Neuronal stem cell (in vitro differentiated cells): ENCODE measurements at regions not wholly inside any gene's neighbourhood (a gene's known extent, or its start where the extent isn't known, plus 50 kb on each side); places are given as distances from the start of the nearest gene placed in this dataset.

Experiments
- DNase-seq: peaks from one replicate; pipeline ENCODE4 v3.0.0-alpha.2; 2013; ENCODE audit warnings: low spot score
- H2AFZ ChIP-seq: one replicate; pipeline ENCODE4 v1.6.1; 2013; ENCODE audit warnings: mild to moderate bottlenecking, low read length, inconsistent platforms
- H2AK5ac ChIP-seq: 2 replicates; pipeline ENCODE4 v1.6.1; 2013; ENCODE audit warnings: low read depth, mild to moderate bottlenecking, inconsistent platforms, low read length, moderate library complexity, mixed read lengths
- H2BK120ac ChIP-seq: 2 replicates; pipeline ENCODE4 v1.6.1; 2013; ENCODE audit warnings: low read depth, mild to moderate bottlenecking, inconsistent platforms, low read length, moderate library complexity, mixed read lengths
- H2BK12ac ChIP-seq: one replicate; pipeline ENCODE4 v1.6.1; 2013; ENCODE audit warnings: low read length, inconsistent platforms
- H2BK15ac ChIP-seq: 2 replicates; pipeline ENCODE4 v1.6.1; 2013; ENCODE audit warnings: mild to moderate bottlenecking, low read length, inconsistent platforms, mixed read lengths
- H2BK5ac ChIP-seq: one replicate; pipeline ENCODE4 v1.6.1; 2013; ENCODE audit warnings: inconsistent platforms, mild to moderate bottlenecking, low read length, moderate library complexity
- H3K14ac ChIP-seq: one replicate; pipeline ENCODE4 v1.6.1; 2013; ENCODE audit warnings: low read length, inconsistent platforms
- H3K18ac ChIP-seq: 2 replicates; pipeline ENCODE4 v1.6.1; 2013; ENCODE audit warnings: low read length, inconsistent platforms
- H3K23ac ChIP-seq: 2 replicates; pipeline ENCODE4 v1.6.1; 2013; ENCODE audit warnings: low read depth, mild to moderate bottlenecking, mixed read lengths, low read length, inconsistent platforms; ENCODE audit not compliant: poor library complexity
- H3K27ac ChIP-seq: replicated peaks from 3 replicates; pipeline ENCODE4 v1.5.1; 2013; ENCODE audit warnings: low read length, inconsistent platforms
- H3K27me3 ChIP-seq, 3 experiments: 2 replicates each; pipeline ENCODE4 v1.6.1; 2013; ENCODE audit warnings: low read length in 3 of 3, mild to moderate bottlenecking in 2 of 3, inconsistent platforms in 1 of 3, low read depth in 1 of 3, mixed read lengths in 1 of 3, moderate library complexity in 1 of 3; ENCODE audit not compliant: control insufficient read depth in 3 of 3, insufficient read depth in 3 of 3
- H3K36me3 ChIP-seq, 2 donors: replicated peaks in 1 of 2; 2 replicates each; pipeline ENCODE4 v1.6.1; 2013; ENCODE audit warnings: low read length in 2 of 2; ENCODE audit not compliant: control insufficient read depth in 2 of 2, insufficient read depth in 2 of 2
- H3K4ac ChIP-seq: 2 replicates; pipeline ENCODE4 v1.6.1; 2013; ENCODE audit warnings: inconsistent platforms, mild to moderate bottlenecking, low read length, moderate library complexity
- H3K4me1 ChIP-seq, 2 donors: 1 replicate in 1 of 2; 2 replicates in 1 of 2; pipeline ENCODE4 v1.6.1; 2013; ENCODE audit warnings: low read length in 2 of 2, low read depth in 1 of 2; ENCODE audit not compliant: control insufficient read depth in 2 of 2, insufficient read depth in 1 of 2
- H3K4me2 ChIP-seq: one replicate; pipeline ENCODE4 v1.6.1; 2013; ENCODE audit warnings: mild to moderate bottlenecking, low read length, inconsistent platforms; ENCODE audit not compliant: insufficient read depth, poor library complexity, severe bottlenecking
- H3K4me3 ChIP-seq, 2 donors: 2 replicates each; pipeline ENCODE4 v1.5.1; 2013; ENCODE audit warnings: low read length in 2 of 2, mild to moderate bottlenecking in 2 of 2, inconsistent platforms in 1 of 2, moderate library complexity in 1 of 2
- H3K79me1 ChIP-seq: one replicate; pipeline ENCODE4 v1.6.1; 2013; ENCODE audit warnings: low read depth, mild to moderate bottlenecking, inconsistent platforms, low read length, moderate library complexity
- H3K9ac ChIP-seq: one replicate; pipeline ENCODE4 v1.6.1; 2013; ENCODE audit warnings: mild to moderate bottlenecking, low read depth, low read length, inconsistent platforms; ENCODE audit not compliant: poor library complexity
- H3K9me3 ChIP-seq, 2 donors: replicated peaks in 1 of 2; 2 replicates each; pipeline versions ENCODE3 to v1.6.1; 2013; ENCODE audit warnings: low read length in 2 of 2, mild to moderate bottlenecking in 2 of 2, inconsistent platforms in 1 of 2, low read depth in 1 of 2, mixed read lengths in 1 of 2, moderate library complexity in 1 of 2; ENCODE audit not compliant: control insufficient read depth in 2 of 2, insufficient read depth in 1 of 2
- H4K8ac ChIP-seq: one replicate; pipeline ENCODE4 v1.6.1; 2013; ENCODE audit warnings: low read depth, mild to moderate bottlenecking, inconsistent platforms, low read length, moderate library complexity
- H4K91ac ChIP-seq: one replicate; pipeline ENCODE4 v1.6.1; 2013; ENCODE audit warnings: low read length, low read depth, mild to moderate bottlenecking, inconsistent platforms; ENCODE audit not compliant: poor library complexity
- WGBS, 2 donors: extraction: QIAGEN DNeasy Blood & Tissue Kit; methylation state at CpG; one replicate each; pipeline ENCODE4 v1.1.7; 2013; ENCODE audit warnings: missing lambda C conversion rate in 2 of 2, mixed read lengths in 1 of 2; ENCODE audit not compliant: insufficient read length in 2 of 2, insufficient replicate concordance in 1 of 2; ENCODE audit errors: extremely low coverage in 2 of 2; 5-methylcytosine and 5-hydroxymethylcytosine counted together

GRCh38 chr6:86537292-86537861 is 400.0 kb upstream of the HTR1E start:
- Histone ChIP-seq H3K4me3 (no peak overlapping the region), H3K18ac (no peak overlapping the region), H2AK5ac (no peak overlapping the region), H3K9me3 (no peaks in the 10 kb centered on the region), H3K4ac (no peak overlapping the region), H3K27ac (no peak overlapping the region), H2BK15ac (no peak overlapping the region), H3K23ac (no peak overlapping the region), H3K79me1 (no peaks in the 10 kb centered on the region), H3K27me3 (no peaks in the 10 kb centered on the region), H2BK5ac (no peak overlapping the region), H3K36me3 (no peaks in the 10 kb centered on the region), H2BK12ac (no peak overlapping the region), H4K91ac (no peak overlapping the region), H3K9ac (no peak overlapping the region), H2AFZ (no peak overlapping the region), H3K4me2 (no peak overlapping the region), H3K14ac (no peak overlapping the region), H2BK120ac (no peak overlapping the region), H3K4me1 (no peaks in the 10 kb centered on the region), H4K8ac (no peak overlapping the region)
- no CpG with 5 or more reads among the region's 2 CpGs for WGBS, 2 donors
- no peak for DNase-seq

DNA sequence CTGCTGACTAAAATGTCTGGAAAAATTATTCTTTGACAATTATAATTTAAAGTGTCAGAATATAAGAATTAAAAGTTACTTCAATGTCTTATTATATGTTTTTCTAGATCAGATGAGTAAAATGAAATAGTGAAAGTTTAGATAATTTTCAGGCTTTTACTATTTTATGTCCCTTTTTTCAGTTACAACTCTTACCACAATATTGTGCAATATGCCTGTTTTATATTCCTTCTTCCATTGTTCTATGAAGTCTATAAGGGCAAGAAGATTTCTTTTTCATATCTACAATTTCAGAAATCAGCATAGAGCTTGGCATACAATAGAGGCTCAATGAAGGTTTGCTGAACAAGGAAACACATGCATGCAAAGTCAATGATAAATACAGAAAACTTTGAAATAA is 401.2 kb upstream of the HTR1E start:
- H3K36me3 ChIP-seq: no peaks in the 10 kb centered on the region
- H2BK12ac ChIP-seq: no peak overlapping the region
- no peak overlapping the region for H3K14ac ChIP-seq
- DNase-seq: no peak
- H3K4ac ChIP-seq: no peak overlapping the region
- H2BK5ac ChIP-seq: no peak overlapping the region
- no peak overlapping the region for H2AFZ ChIP-seq
- H3K27ac ChIP-seq: no peak overlapping the region
- no peaks in the 10 kb centered on the region for H3K27me3 ChIP-seq
- H3K9ac ChIP-seq: no peak overlapping the region
- H3K4me3 ChIP-seq: no peak overlapping the region
- H3K23ac ChIP-seq: no peak overlapping the region
- no peak overlapping the region for H3K4me2 ChIP-seq
- no peaks in the 10 kb centered on the region for H3K4me1 ChIP-seq
- no peaks in the 10 kb centered on the region for H3K9me3 ChIP-seq
- H2BK15ac ChIP-seq: no peak overlapping the region
- no peak overlapping the region for H4K91ac ChIP-seq
- no peak overlapping the region for H2BK120ac ChIP-seq
- H2AK5ac ChIP-seq: no peak overlapping the region
- no peak overlapping the region for H3K18ac ChIP-seq
- no peaks in the 10 kb centered on the region for H3K79me1 ChIP-seq
- H4K8ac ChIP-seq: no peak overlapping the region

DNA sequence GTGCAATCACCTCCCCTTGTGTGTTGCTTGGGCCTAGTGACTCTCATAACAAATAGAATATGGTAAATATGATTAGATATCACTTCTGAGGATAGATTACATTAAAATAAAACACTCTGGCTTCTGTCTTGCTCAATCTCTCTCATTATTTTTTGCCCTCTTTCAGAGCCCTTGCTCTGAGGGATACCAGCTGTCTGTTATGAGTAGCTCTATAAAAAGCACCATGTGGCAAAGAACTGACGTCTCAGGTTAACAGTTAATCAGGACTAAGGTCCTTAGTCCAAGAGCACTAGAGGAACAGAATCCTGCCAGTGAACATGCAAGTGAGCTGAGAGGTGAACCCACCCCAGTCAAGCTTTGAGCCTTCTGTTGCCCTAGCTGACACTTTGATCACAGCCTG is 402.2 kb upstream of the HTR1E start:
- no peak overlapping the region for H3K23ac ChIP-seq
- H3K18ac ChIP-seq: no peak overlapping the region
- H4K91ac ChIP-seq: no peak overlapping the region
- H2AFZ ChIP-seq: no peak overlapping the region
- no peak overlapping the region for H3K4me3 ChIP-seq
- no peak overlapping the region for H2BK15ac ChIP-seq
- H2BK12ac ChIP-seq: no peak overlapping the region
- no peaks in the 10 kb centered on the region for H3K79me1 ChIP-seq
- H3K4me1 ChIP-seq: no peaks in the 10 kb centered on the region
- no peak for DNase-seq
- H3K36me3 ChIP-seq: no peaks in the 10 kb centered on the region
- H3K9ac ChIP-seq: no peak overlapping the region
- H3K27ac ChIP-seq: no peak overlapping the region
- no peak overlapping the region for H2AK5ac ChIP-seq
- no peak overlapping the region for H3K4me2 ChIP-seq
- no CpG with 5 or more reads among the region's 1 CpG for WGBS, 2 donors
- H3K14ac ChIP-seq: no peak overlapping the region
- H3K27me3 ChIP-seq: no peaks in the 10 kb centered on the region
- H2BK120ac ChIP-seq: no peak overlapping the region
- no peak overlapping the region for H4K8ac ChIP-seq
- no peaks in the 10 kb centered on the region for H3K9me3 ChIP-seq
- no peak overlapping the region for H3K4ac ChIP-seq
- no peak overlapping the region for H2BK5ac ChIP-seq

DNA sequence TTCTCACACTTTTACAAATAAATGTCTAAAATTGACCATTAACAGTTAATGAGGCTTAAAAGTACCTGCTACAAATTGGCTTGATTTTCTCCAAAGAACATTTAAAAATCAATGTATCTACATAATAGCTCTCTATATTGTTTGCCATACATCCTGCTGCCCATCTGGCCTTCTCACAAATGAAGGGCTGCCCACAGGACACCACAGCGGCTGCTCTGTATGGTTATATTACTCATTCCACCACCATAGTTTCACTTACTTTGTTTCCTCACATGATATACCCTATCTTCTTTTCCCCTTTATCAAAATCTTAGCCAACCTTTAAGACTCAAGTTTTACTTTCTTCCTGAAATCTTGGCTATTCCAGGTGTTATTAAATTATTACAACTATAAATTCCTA is 407.7 kb upstream of the HTR1E start:
- H3K23ac ChIP-seq: no peak overlapping the region
- no peak overlapping the region for H3K18ac ChIP-seq
- no peak overlapping the region for H4K91ac ChIP-seq
- no CpG with 5 or more reads among the region's 1 CpG for WGBS, 2 donors
- no peaks in the 10 kb centered on the region for H3K4me1 ChIP-seq
- H3K4me3 ChIP-seq: no peak overlapping the region
- no peak overlapping the region for H3K27ac ChIP-seq
- no peak overlapping the region for H3K9ac ChIP-seq
- no peaks in the 10 kb centered on the region for H3K79me1 ChIP-seq
- H3K4ac ChIP-seq: no peak overlapping the region
- no peaks in the 10 kb centered on the region for H3K9me3 ChIP-seq
- no peak overlapping the region for H4K8ac ChIP-seq
- H2BK5ac ChIP-seq: no peak overlapping the region
- H3K14ac ChIP-seq: no peak overlapping the region
- H2BK12ac ChIP-seq: no peak overlapping the region
- H3K4me2 ChIP-seq: no peak overlapping the region
- no peak overlapping the region for H2AK5ac ChIP-seq
- H3K36me3 ChIP-seq: no peaks in the 10 kb centered on the region
- no peak overlapping the region for H2BK120ac ChIP-seq
- no peaks in the 10 kb centered on the region for H3K27me3 ChIP-seq
- H2AFZ ChIP-seq: no peak overlapping the region
- DNase-seq: no peak
- no peak overlapping the region for H2BK15ac ChIP-seq
